Activated CD8-positive, alpha-beta memory T cell treated with anti-CD3 and anti-CD28 coated beads, Interleukin-2, amount 10 ng/mL, durations not matched to agents 7 days and 5 days (primary cell): ENCODE measurements at regions not wholly inside any gene's neighbourhood (a gene's known extent, or its start where the extent isn't known, plus 50 kb on each side); places are given as distances from the start of the nearest gene placed in this dataset.

Source experiments
- ATAC-seq: fragments of 150-1000 bp; cut with Tn5 transposase; one replicate; pipeline ENCODE4 v1.10.0; 2021; ENCODE audit warnings: moderate library complexity
- CTCF ChIA-PET: fragments of 350-600 bp; sonication (Branson Sonifier 250); formaldehyde crosslinking; loops from one replicate; lab custom pipeline; 2021; ENCODE audit warnings: antibody characterized with exemption; lab: Charles Lee
- DNase-seq: peaks from one replicate; pipeline ENCODE4 v3.0.0-alpha.2; 2020
- H3K27ac Mint-ChIP-seq: one replicate; pipeline ENCODE4 v1.8.0; 2021; ENCODE audit warnings: mild to moderate bottlenecking, mixed read lengths
- H3K27me3 Mint-ChIP-seq: one replicate; pipeline ENCODE4 v1.8.0; 2021; ENCODE audit warnings: mixed read lengths
- H3K36me3 Mint-ChIP-seq: one replicate; pipeline ENCODE4 v1.8.0; 2021; ENCODE audit warnings: mild to moderate bottlenecking, mixed read lengths
- H3K4me1 Mint-ChIP-seq: one replicate; pipeline ENCODE4 v1.8.0; 2021; ENCODE audit warnings: mixed read lengths
- H3K4me3 Mint-ChIP-seq: one replicate; pipeline ENCODE4 v1.8.0; 2021; ENCODE audit warnings: mild to moderate bottlenecking, moderate library complexity, mixed read lengths
- H3K9me3 Mint-ChIP-seq: one replicate; pipeline ENCODE4 v1.8.0; 2022; ENCODE audit warnings: low read depth, mixed read lengths

GRCh38 chr10:78972947-78973900 lies 95.5 kb upstream of the ZMIZ1 start:
- peaks cover 19% of the 10 kb centered on the region for H3K4me1 Mint-ChIP-seq
- CTCF ChIA-PET: interaction anchor here (1.3 to 2.3 kb wide), 3 partner anchors 15 to 94 kb away, joined by 3 to 16 read pairs (median 10); no protein-coding TSS in a partner anchor
- DNase-seq (peak; percentile 86), ATAC-seq (peak; percentile 83)
- no peaks in the 10 kb centered on the region for H3K9me3 Mint-ChIP-seq
- H3K27me3 Mint-ChIP-seq: no peaks in the 10 kb centered on the region
- peak overlapping the region; percentile 68 for H3K27ac Mint-ChIP-seq
- no peaks in the 10 kb centered on the region for H3K36me3 Mint-ChIP-seq
- H3K4me3 Mint-ChIP-seq: peak overlapping the region; percentile 50

DNA sequence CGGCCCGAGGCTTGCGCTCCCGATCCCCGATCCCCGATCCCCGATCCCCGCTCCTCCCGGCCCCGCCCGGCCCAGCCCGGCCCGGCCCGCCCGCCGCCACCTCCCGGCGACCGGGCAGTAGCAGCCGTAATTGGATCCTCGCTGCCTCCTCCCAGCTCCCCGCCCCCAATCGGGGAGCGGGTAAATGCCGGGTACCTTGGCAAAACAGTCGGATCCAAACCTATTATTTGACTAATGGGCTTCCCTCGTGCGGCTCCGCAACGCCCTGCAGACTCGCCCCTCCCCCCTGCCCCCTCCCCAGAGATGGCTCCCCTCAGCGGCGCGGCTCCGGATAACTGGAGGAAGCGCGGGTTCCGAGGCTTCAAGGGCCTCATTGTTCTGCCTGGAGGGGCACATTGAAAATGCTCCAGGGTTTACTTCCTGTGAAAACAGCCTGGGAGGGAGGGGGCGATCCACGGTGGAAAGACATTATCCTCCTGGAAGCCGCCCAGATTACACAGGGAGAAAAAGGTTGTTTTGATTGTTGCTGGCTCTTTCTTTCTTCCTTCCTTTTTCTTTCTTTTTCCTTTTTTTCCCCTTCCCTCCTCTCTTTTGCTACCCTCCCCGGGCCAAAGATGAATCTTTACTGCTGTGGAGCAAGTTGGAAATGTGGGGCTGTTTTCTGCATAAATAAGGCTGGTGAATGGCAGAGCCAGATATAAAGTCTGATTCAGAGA lies 94.7 kb upstream of the ZMIZ1 start:
- Mint-ChIP-seq H3K9me3 (no peaks in the 10 kb centered on the region), H3K27me3 (no peaks in the 10 kb centered on the region), H3K4me3 (peak overlapping the region; percentile 79), H3K36me3 (no peaks in the 10 kb centered on the region), H3K4me1 (peaks cover 19% of the 10 kb centered on the region), H3K27ac (peak overlapping the region; percentile 92)
- DNase-seq: peak; percentile 64
- CTCF ChIA-PET: interaction anchor here (0.6 to 2.3 kb wide), 14 partner anchors 9 to 163 kb away, joined by 3 to 16 read pairs (median 4); no protein-coding TSS in a partner anchor
- peak; percentile 69 for ATAC-seq

DNA sequence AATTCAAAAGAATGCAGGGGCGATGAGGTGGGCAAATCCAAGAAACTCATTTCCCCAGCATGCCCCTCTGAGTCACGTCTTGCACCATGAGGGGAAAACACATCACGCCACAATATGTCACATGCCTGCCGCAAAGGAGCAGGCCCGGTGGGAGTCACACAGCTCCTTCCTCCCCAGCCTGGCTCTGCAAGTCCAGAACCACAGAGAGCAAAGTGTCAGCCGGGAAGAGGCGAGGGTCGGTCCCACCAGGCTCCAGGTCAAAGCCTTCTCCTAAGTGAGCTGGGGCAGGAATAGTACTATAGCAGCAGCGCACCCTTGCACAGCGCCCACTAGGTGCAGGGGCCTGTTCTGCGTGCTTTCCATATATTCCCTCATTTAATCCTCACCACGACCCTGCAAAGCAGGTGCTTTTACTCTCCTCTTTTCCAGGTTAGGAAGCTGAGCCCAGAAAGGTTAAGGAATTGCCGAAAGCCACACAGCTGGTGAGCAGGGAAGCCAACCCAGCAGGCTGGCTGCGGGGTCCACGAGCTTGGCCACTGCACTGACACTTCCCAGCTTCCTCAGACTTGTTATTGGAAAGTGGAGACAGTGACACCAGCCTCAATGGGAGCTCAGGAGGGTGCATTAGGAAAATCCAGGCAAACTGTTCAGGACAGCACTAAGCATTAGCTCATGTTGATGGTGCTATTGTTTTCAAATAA lies 94.0 kb upstream of the ZMIZ1 start:
- peak; percentile 37 for ATAC-seq
- no peaks in the 10 kb centered on the region for H3K36me3 Mint-ChIP-seq
- no peaks in the 10 kb centered on the region for H3K27me3 Mint-ChIP-seq
- CTCF ChIA-PET: interaction anchor here (0.6 to 2.3 kb wide), 18 partner anchors 9 to 221 kb away, joined by 3 to 16 read pairs (median 4); no protein-coding TSS in a partner anchor
- peak overlapping the region; percentile 79 for H3K4me3 Mint-ChIP-seq
- no peaks in the 10 kb centered on the region for H3K9me3 Mint-ChIP-seq
- peaks cover 19% of the 10 kb centered on the region for H3K4me1 Mint-ChIP-seq
- peak overlapping the region; percentile 92 for H3K27ac Mint-ChIP-seq
- peak; percentile 80 for DNase-seq

DNA sequence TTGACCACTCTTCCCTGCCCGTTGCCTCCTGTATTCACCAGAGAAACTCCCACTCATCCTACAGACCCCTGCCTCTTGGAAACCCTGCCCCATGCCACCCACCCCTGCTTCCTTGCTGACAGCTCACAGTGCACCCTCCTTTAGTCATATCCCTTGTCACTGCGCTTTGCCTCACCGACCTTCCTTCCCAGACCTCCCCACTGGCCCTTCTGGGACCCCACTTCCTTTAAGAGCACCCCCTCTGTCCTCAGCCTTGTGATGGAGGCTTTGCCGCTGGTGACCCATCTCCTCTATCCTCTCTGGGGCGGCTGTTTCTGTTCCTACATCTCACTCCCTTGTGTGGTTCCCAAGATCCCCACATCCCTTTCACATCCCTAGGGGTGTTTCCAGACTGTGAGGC lies 92.8 kb upstream of the ZMIZ1 start:
- DNase-seq: no peak
- H3K27ac Mint-ChIP-seq: no peak overlapping the region

DNA sequence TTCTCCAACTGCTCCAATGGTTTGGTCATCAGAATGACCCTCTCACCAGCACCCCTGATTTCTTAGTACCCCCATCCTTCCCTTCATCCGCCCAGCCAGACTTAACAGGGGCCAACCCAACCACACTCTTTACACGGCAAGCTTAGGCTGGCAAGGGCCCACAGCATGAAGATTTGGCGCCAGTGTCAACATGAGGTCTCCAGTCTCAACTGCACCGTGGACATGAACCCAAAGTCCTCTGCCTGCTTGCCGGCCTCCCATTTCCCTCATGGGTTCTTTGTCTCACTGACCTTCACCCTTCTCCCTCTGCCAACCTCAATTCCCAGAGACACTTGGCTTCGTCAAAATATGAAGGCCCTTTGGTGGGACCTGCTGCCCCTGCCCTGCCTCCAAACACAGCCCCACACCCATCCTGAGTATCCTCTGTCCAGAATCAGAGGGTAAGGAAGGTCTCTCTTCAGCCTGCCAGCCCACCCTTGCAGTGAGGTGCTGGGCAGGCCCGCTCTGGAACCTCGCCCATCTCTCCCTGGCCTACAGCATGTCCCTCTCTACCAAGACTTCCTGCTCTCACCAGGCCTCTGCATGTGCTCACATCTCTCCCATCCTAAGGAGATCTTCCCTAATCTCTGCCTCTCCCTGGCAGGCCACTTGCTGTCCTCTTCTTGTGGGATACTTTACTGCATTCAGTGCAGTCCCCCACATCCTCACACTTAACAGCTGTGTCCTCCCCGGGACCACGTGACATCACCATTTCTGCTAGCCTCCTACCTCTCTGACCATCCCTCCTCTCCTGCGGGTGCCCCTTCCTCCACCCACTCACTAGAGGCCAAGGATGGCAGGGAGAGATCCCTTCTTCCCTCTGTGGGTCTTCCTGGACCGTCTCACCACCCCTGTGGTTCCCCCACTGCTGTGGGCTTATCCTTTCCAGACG lies 91.7 kb upstream of the ZMIZ1 start:
- H3K4me3 Mint-ChIP-seq: no peak overlapping the region
- peaks cover 33% of the 10 kb centered on the region for H3K4me1 Mint-ChIP-seq
- CTCF ChIA-PET: interaction anchor here (1.4 kb wide), 1 partner anchor 218 kb away, joined by 3 read pairs; no protein-coding TSS in a partner anchor
- no peak for ATAC-seq
- no peak overlapping the region for H3K27ac Mint-ChIP-seq
- peaks cover 2% of the 10 kb centered on the region for H3K27me3 Mint-ChIP-seq
- H3K36me3 Mint-ChIP-seq: no peaks in the 10 kb centered on the region
- no peak for DNase-seq
- H3K9me3 Mint-ChIP-seq: no peaks in the 10 kb centered on the region

More for the DNA sequence above, 92.8 kb upstream of the ZMIZ1 start:
- Mint-ChIP-seq H3K9me3 (no peaks in the 10 kb centered on the region), H3K4me3 (no peak overlapping the region), H3K36me3 (no peaks in the 10 kb centered on the region), H3K4me1 (peaks cover 22% of the 10 kb centered on the region), H3K27me3 (peaks cover 2% of the 10 kb centered on the region)
- CTCF ChIA-PET: interaction anchor here (1.7 kb wide), 1 partner anchor 10 kb away, joined by 6 read pairs; no protein-coding TSS in a partner anchor
- ATAC-seq: no peak

DNA sequence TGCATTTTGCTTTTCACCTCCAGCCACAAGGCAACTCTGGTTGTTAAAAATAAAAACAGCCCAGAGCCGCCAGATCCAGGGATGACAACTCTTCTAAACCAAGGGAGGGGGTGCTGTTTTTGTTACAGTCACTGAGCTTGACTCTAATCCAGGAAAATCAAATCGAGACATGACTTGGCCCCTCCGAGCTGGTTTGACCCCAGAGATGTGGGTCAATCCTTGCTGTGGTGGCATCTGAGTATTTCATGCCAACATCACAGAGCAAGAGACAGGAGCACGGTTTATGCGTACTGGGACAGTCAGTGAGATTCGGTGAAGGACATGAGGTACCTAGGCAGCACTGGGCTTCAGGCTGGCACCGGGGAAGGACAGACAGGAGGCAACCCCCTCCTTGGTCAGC lies 88.8 kb upstream of the ZMIZ1 start:
- Mint-ChIP-seq H3K9me3 (no peaks in the 10 kb centered on the region), H3K27ac (no peak overlapping the region), H3K27me3 (peaks cover 2% of the 10 kb centered on the region), H3K4me1 (peaks cover 20% of the 10 kb centered on the region), H3K4me3 (no peak overlapping the region), H3K36me3 (no peaks in the 10 kb centered on the region)
- DNase-seq (no peak), ATAC-seq (no peak)
- CTCF ChIA-PET: no interaction called here

DNA sequence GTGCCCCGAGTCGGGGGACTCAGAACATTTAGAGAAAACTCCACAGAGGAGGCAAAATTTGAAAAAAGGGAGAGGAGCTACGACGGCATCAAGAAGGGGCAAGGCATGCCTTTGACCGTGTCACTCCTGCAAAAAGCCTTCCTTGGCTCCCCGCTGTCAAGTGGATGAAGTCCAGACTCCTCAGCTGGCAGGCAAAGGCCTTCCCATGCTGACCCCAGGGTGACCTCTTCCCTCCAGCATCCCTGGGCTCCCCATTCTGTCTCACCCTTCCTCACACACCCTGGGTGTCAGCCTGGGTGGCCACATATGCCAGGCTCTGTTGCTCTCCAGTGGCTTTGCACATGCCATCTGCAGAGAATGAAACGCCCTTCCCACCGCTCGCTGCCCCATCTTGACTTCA lies 88.4 kb upstream of the ZMIZ1 start:
- no peak for DNase-seq
- Mint-ChIP-seq H3K36me3 (no peaks in the 10 kb centered on the region), H3K9me3 (no peaks in the 10 kb centered on the region), H3K27me3 (peaks cover 2% of the 10 kb centered on the region), H3K27ac (no peak overlapping the region), H3K4me3 (no peak overlapping the region), H3K4me1 (peaks cover 16% of the 10 kb centered on the region)
- CTCF ChIA-PET: no interaction called here
- ATAC-seq: no peak

DNA sequence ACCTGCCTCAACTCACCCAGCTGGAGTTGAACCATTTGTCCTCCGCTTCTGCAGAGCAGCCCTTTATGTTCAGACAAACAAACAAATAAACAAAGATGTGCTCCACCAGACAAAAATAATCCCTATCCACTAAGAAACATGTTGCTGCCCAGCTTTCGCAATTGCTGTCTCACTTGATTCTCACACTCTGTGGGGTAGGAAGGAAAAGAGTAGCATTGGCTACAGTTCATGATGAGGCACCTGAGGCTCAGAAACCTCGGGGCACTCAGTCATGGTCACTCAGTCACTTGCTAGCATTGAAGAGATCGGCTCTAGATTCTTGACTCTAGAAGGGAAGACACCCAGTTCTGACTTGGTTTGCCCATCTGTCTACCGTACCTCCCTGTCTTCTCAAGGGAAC lies 88.0 kb upstream of the ZMIZ1 start:
- H3K27me3 Mint-ChIP-seq: peaks cover 2% of the 10 kb centered on the region
- CTCF ChIA-PET: no interaction called here
- no peak overlapping the region for H3K27ac Mint-ChIP-seq
- H3K4me1 Mint-ChIP-seq: peaks cover 15% of the 10 kb centered on the region
- no peak overlapping the region for H3K4me3 Mint-ChIP-seq
- DNase-seq (no peak), ATAC-seq (no peak)
- no peaks in the 10 kb centered on the region for H3K36me3 Mint-ChIP-seq
- no peaks in the 10 kb centered on the region for H3K9me3 Mint-ChIP-seq

- Mint-ChIP-seq H3K27ac (peak overlapping the region; percentile 32), H3K36me3 (no peaks in the 10 kb centered on the region), H3K4me1 (peaks cover 15% of the 10 kb centered on the region), H3K9me3 (no peaks in the 10 kb centered on the region), H3K4me3 (no peak overlapping the region), H3K27me3 (peaks cover 2% of the 10 kb centered on the region)
- CTCF ChIA-PET: interaction anchor here (0.7 kb wide), 1 partner anchor 87 kb away, joined by 3 read pairs; the partner anchor contains the start of gene ZMIZ1
- ATAC-seq (peak; percentile 84), DNase-seq (peak; percentile 76)
Observed at GRCh38 chr10:78981257-78981969, 87.4 kb upstream of the ZMIZ1 start.

GRCh38 chr10:78981970-78982281 lies 86.8 kb upstream of the ZMIZ1 start:
- no peaks in the 10 kb centered on the region for H3K36me3 Mint-ChIP-seq
- ATAC-seq: peak; percentile 17
- no peak for DNase-seq
- H3K4me3 Mint-ChIP-seq: no peak overlapping the region
- no peak overlapping the region for H3K27ac Mint-ChIP-seq
- CTCF ChIA-PET: interaction anchor here (0.7 kb wide), 1 partner anchor 87 kb away, joined by 3 read pairs; the partner anchor contains the start of gene ZMIZ1
- peaks cover 15% of the 10 kb centered on the region for H3K4me1 Mint-ChIP-seq
- H3K27me3 Mint-ChIP-seq: peaks cover 2% of the 10 kb centered on the region
- H3K9me3 Mint-ChIP-seq: no peaks in the 10 kb centered on the region

DNA sequence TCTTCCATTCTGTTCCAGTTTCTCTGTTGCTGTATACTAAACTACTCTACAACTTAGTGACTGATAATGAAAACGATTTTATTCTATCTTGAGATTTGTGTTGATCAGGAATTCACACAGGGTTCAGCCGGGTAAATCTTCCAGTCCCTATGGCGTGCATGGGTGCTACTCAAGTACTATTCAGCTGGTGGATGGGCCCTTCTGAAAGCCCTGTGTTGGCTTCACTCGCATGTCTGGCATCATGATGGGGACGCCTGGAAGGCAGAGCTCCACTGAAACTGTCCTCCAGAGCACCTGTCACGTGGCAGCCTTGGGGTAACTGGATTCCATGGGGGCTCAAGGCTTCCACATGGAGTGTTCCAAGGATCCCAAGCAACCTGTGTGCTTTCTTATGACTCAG lies 86.0 kb upstream of the ZMIZ1 start:
- H3K9me3 Mint-ChIP-seq: no peaks in the 10 kb centered on the region
- CTCF ChIA-PET: no interaction called here
- ATAC-seq (no peak), DNase-seq (no peak)
- H3K27me3 Mint-ChIP-seq: peaks cover 2% of the 10 kb centered on the region
- no peaks in the 10 kb centered on the region for H3K36me3 Mint-ChIP-seq
- H3K4me3 Mint-ChIP-seq: no peak overlapping the region
- H3K27ac Mint-ChIP-seq: no peak overlapping the region
- H3K4me1 Mint-ChIP-seq: peaks cover 15% of the 10 kb centered on the region

GRCh38 chr10:78983608-78984007 lies 85.2 kb upstream of the ZMIZ1 start:
- DNase-seq: no peak
- no peak for ATAC-seq
- CTCF ChIA-PET: interaction anchor here (0.7 to 1.2 kb wide), 2 partner anchors 9 to 212 kb away, joined by 3 to 4 read pairs; no protein-coding TSS in a partner anchor
- no peak overlapping the region for H3K27ac Mint-ChIP-seq
- H3K36me3 Mint-ChIP-seq: no peaks in the 10 kb centered on the region
- H3K4me1 Mint-ChIP-seq: peaks cover 14% of the 10 kb centered on the region
- H3K27me3 Mint-ChIP-seq: peaks cover 2% of the 10 kb centered on the region
- H3K4me3 Mint-ChIP-seq: no peak overlapping the region
- H3K9me3 Mint-ChIP-seq: no peaks in the 10 kb centered on the region
